IMR-90 (cell line): ENCODE measurements at regions not wholly inside any gene's neighbourhood (a gene's known extent, or its start where the extent isn't known, plus 50 kb on each side); places are given as distances from the start of the nearest gene placed in this dataset.

Experiments used
- RFX5 ChIP-seq: IDR thresholded peaks from 2 replicates; pipeline ENCODE4 v1.8.0; 2012; ENCODE audit warnings: low read depth, mild to moderate bottlenecking, low read length, moderate library complexity
- TF ChIP-seq, protein P1 (sequence below): conservative IDR thresholded peaks from 2 replicates; pipeline ENCODE4 v1.5.1; 2012; ENCODE audit warnings: mild to moderate bottlenecking, low read depth, low read length, improper control_type of control experiment

DNA sequence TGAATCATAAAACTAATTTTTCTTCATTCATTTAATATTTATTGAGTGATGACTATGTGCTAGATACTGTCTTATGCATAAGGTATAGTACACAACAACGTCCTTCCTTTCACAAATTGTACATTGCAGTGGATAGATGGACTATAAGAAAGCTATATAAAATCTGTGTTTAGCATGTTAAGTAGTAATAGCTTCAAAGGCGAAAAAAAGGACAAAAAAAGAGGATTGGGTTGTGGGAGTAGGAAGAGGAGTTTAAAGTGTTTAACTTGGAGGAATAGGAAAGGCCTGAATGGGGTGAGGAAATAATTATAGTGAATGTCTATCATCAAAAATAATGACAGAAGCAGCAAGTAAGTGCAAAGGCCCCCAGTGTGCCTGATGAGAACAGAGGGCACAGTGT lies 565.4 kb upstream of the LUZP2 start:
- TF ChIP-seq, protein P1, sequence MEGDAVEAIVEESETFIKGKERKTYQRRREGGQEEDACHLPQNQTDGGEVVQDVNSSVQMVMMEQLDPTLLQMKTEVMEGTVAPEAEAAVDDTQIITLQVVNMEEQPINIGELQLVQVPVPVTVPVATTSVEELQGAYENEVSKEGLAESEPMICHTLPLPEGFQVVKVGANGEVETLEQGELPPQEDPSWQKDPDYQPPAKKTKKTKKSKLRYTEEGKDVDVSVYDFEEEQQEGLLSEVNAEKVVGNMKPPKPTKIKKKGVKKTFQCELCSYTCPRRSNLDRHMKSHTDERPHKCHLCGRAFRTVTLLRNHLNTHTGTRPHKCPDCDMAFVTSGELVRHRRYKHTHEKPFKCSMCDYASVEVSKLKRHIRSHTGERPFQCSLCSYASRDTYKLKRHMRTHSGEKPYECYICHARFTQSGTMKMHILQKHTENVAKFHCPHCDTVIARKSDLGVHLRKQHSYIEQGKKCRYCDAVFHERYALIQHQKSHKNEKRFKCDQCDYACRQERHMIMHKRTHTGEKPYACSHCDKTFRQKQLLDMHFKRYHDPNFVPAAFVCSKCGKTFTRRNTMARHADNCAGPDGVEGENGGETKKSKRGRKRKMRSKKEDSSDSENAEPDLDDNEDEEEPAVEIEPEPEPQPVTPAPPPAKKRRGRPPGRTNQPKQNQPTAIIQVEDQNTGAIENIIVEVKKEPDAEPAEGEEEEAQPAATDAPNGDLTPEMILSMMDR, result no peak
- TF ChIP-seq RFX5, result no peak
